ENCODE measurements at regions not wholly inside any gene's neighbourhood (a gene's known extent, or its start where the extent isn't known, plus 50 kb on each side); places are given as distances from the start of the nearest gene placed in this dataset.

DNA sequence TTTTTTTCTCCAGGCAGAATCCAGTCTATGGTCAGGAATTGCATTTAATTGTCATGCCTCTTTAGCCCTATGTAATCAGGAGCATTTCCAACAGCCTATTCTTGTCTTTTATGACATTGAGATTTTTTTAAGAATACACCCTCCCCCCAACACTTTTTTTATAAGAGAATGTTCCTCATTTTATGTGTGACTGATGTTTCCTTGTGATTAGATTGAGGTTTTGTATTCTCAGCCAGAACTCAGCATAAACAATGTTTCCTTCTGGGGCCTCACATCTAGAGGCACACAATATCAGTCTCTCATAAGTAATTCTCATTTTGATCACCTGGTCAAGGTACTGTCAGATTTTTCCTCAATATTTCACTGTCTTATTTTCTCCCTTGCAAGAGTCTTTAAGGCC is 193.4 kb upstream of the PDE1C start:
- Histone ChIP-seq H3K9ac (no peak overlapping the region), H3K36me3 (ENCODE audit: control insufficient read depth, insufficient read depth, low read length) (no peaks in the 10 kb centered on the region), H3K9me3 (ENCODE audit: control insufficient read depth, low read length) (no peaks in the 10 kb centered on the region), H3K27me3 (ENCODE audit: control insufficient read depth, insufficient read depth, low read length) (no peaks in the 10 kb centered on the region), H2AFZ (no peak overlapping the region), H3K27ac (no peak overlapping the region), H3K4me2 (ENCODE audit: low read length) (no peak overlapping the region), H3K79me2 (no peaks in the 10 kb centered on the region), H3K4me3 (ENCODE audit: low read depth, low read length) (no peak overlapping the region), H3K4me1 (no peaks in the 10 kb centered on the region)
- TF ChIP-seq, protein P1, sequence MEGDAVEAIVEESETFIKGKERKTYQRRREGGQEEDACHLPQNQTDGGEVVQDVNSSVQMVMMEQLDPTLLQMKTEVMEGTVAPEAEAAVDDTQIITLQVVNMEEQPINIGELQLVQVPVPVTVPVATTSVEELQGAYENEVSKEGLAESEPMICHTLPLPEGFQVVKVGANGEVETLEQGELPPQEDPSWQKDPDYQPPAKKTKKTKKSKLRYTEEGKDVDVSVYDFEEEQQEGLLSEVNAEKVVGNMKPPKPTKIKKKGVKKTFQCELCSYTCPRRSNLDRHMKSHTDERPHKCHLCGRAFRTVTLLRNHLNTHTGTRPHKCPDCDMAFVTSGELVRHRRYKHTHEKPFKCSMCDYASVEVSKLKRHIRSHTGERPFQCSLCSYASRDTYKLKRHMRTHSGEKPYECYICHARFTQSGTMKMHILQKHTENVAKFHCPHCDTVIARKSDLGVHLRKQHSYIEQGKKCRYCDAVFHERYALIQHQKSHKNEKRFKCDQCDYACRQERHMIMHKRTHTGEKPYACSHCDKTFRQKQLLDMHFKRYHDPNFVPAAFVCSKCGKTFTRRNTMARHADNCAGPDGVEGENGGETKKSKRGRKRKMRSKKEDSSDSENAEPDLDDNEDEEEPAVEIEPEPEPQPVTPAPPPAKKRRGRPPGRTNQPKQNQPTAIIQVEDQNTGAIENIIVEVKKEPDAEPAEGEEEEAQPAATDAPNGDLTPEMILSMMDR (IDR thresholded peaks at IDR 0.05), result no peak

DNA sequence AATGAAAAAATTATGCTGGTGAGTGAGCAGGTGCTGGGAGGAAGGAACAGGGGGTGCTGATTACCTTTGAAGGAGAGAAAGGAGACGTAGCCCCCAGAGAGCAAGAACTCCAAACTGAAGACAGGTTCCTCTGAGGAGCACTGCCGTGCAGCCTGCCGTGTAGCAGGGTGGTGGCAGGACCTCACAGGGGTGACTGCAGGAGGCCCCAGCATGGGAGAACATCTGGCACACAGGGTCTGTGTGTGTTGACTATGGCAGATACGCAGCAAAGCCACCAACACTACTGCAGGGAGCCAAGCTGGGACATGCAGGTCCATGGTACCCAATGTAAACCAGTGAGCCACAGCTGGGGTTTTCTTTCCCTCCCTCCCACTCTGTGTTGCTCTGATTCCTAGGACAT is 192.1 kb upstream of the PDE1C start:
- H3K9me3 ChIP-seq (ENCODE audit: control insufficient read depth, low read length), result no peaks in the 10 kb centered on the region
- H3K36me3 ChIP-seq (ENCODE audit: control insufficient read depth, insufficient read depth, low read length), result no peaks in the 10 kb centered on the region
- no peak overlapping the region for H3K27ac ChIP-seq
- H3K79me2 ChIP-seq, result no peaks in the 10 kb centered on the region
- H3K4me3 ChIP-seq (ENCODE audit: low read depth, low read length), result no peak overlapping the region
- TF ChIP-seq, protein P1 (IDR thresholded peaks at IDR 0.05), result no peak
- no peaks in the 10 kb centered on the region for H3K27me3 ChIP-seq (ENCODE audit: control insufficient read depth, insufficient read depth, low read length)
- no peaks in the 10 kb centered on the region for H3K4me1 ChIP-seq
- H2AFZ ChIP-seq, result no peak overlapping the region
- H3K4me2 ChIP-seq (ENCODE audit: low read length), result no peak overlapping the region
- H3K9ac ChIP-seq, result no peak overlapping the region

DNA sequence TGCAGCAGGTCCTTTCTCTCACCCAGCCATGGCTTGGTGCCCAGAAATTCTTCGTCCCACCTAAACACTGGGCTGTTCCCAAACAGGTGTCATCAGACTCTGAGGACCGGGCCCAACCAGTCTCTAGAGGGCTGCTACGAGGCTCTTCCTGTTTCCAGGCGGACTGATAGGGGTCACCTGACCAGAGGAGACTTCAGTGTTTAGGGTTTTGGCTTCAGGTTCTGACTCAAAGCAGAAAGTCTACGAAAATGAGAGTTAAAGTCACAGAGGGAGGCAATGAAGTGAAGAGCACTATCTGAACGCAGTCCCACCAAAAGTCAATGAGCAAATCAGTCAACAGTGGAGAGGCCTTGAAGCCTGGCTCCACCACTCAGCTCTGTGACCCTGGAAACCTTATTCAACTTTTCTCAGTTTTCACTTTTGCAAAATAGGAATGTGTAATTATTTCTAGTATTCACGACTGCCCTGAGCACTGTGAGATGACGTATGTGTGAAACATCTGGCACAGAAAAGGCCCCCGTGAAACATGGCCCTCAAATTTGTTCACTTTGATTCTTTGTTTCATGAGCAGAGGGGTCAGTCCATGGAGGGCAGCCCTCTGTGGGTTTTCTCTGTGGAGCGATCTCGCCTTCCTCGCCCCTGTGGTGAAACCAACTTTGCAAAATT is 189.9 kb upstream of the PDE1C start:
- Histone ChIP-seq H3K9ac (no peak overlapping the region), H3K79me2 (no peaks in the 10 kb centered on the region), H2AFZ (no peak overlapping the region), H3K4me2 (ENCODE audit: low read length) (no peak overlapping the region), H3K36me3 (ENCODE audit: control insufficient read depth, insufficient read depth, low read length) (no peaks in the 10 kb centered on the region), H3K27me3 (ENCODE audit: control insufficient read depth, insufficient read depth, low read length) (no peaks in the 10 kb centered on the region), H3K4me1 (no peaks in the 10 kb centered on the region), H3K4me3 (ENCODE audit: low read depth, low read length) (no peak overlapping the region), H3K9me3 (ENCODE audit: control insufficient read depth, low read length) (no peaks in the 10 kb centered on the region), H3K27ac (no peak overlapping the region)
- TF ChIP-seq, protein P1 (IDR thresholded peaks at IDR 0.05), result no peak

DNA sequence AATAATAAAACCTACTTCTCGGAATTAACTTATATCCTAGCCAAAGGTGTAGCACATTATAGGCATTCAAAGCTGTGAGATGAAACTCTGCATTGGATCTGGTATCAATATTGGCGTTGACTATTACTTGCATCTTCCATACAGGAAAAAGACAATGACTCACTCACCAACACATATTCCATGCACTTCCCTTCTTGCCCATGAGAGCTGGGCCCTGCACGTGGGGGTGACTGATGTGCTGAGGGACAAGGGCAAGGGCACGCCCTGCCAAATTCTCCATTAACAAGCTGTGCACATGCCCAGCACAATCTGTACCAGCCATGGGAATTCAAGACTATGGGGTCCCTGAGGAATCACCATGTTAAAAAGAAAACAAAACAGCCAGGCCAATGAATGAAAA is 188.1 kb upstream of the PDE1C start:
- TF ChIP-seq, protein P1 (IDR thresholded peaks at IDR 0.05), result no peak
- Histone ChIP-seq H2AFZ (no peak overlapping the region), H3K9me3 (ENCODE audit: control insufficient read depth, low read length) (no peaks in the 10 kb centered on the region), H3K27me3 (ENCODE audit: control insufficient read depth, insufficient read depth, low read length) (no peaks in the 10 kb centered on the region), H3K4me1 (no peaks in the 10 kb centered on the region), H3K27ac (no peak overlapping the region), H3K4me3 (ENCODE audit: low read depth, low read length) (no peak overlapping the region), H3K36me3 (ENCODE audit: control insufficient read depth, insufficient read depth, low read length) (no peaks in the 10 kb centered on the region), H3K9ac (no peak overlapping the region), H3K4me2 (ENCODE audit: low read length) (no peak overlapping the region), H3K79me2 (no peaks in the 10 kb centered on the region)

DNA sequence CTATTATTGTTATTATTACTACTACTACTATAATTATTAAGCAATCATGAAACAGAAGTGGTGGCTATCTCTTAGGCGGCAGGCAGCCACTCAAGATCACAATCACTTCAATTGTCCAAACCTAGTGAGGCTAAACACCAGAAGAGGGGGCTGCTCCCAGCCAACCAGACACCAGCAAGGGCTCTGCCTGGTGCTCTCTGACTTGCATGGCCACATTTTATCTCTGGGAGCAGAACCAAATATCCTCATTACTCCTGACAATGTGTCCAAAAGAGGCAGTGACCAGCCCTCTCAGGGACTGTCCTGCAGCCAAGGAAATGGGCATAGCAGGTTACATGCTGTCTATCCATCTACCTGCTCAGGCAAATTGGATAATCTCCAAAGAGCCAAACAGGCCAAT is 187.4 kb upstream of the PDE1C start:
- Histone ChIP-seq H3K9ac (no peak overlapping the region), H3K4me2 (ENCODE audit: low read length) (no peak overlapping the region), H3K36me3 (ENCODE audit: control insufficient read depth, insufficient read depth, low read length) (no peaks in the 10 kb centered on the region), H3K4me1 (no peaks in the 10 kb centered on the region), H3K27me3 (ENCODE audit: control insufficient read depth, insufficient read depth, low read length) (no peaks in the 10 kb centered on the region), H2AFZ (no peak overlapping the region), H3K9me3 (ENCODE audit: control insufficient read depth, low read length) (no peaks in the 10 kb centered on the region), H3K4me3 (ENCODE audit: low read depth, low read length) (no peak overlapping the region), H3K27ac (no peak overlapping the region), H3K79me2 (no peaks in the 10 kb centered on the region)
- TF ChIP-seq, protein P1 (IDR thresholded peaks at IDR 0.05), result no peak
